ENCODE measurements at regions not wholly inside any gene's neighbourhood (a gene's known extent, or its start where the extent isn't known, plus 50 kb on each side); places are given as distances from the start of the nearest gene placed in this dataset.
"Not testable (repeated sequence)": the region's sequence is repeated elsewhere in the genome, so short reads cannot be mapped to it uniquely, and the experiment has no call there.

- ATAC-seq (no peak), DNase-seq (ENCODE audit: low spot score) (no peak)
Observed at GRCh38 chr13:90331974-90332373, 1015.5 kb upstream of the MIR17HG start.

GRCh38 chr13:90336507-90336906 is 1011.0 kb upstream of the MIR17HG start:
- no peak for ATAC-seq
- DNase-seq (ENCODE audit: low spot score), result no peak

- ATAC-seq; DNase-seq (ENCODE audit: low spot score): not testable (repeated sequence)
Observed at GRCh38 chr13:90341348-90341747, 1006.1 kb upstream of the MIR17HG start.

- DNase-seq (ENCODE audit: low spot score); ATAC-seq: not testable (repeated sequence)
Observed at GRCh38 chr13:90348477-90349136, 998.9 kb upstream of the MIR17HG start.

GRCh38 chr13:90352763-90353162 is 994.7 kb upstream of the MIR17HG start:
- ATAC-seq (no peak), DNase-seq (ENCODE audit: low spot score) (no peak)

GRCh38 chr13:90355162-90355751 is 992.2 kb upstream of the MIR17HG start:
- DNase-seq (ENCODE audit: low spot score) (no peak), ATAC-seq (no peak)

GRCh38 chr13:90360785-90361184 is 986.7 kb upstream of the MIR17HG start:
- ATAC-seq (no peak), DNase-seq (ENCODE audit: low spot score) (no peak)

GRCh38 chr13:90362707-90363106 is 984.8 kb upstream of the MIR17HG start:
- ATAC-seq (no peak), DNase-seq (ENCODE audit: low spot score) (no peak)

GRCh38 chr13:90365130-90365529 is 982.4 kb upstream of the MIR17HG start:
- DNase-seq (ENCODE audit: low spot score) (no peak), ATAC-seq (no peak)

- DNase-seq (ENCODE audit: low spot score), result no peak
- ATAC-seq, result no peak
Observed at GRCh38 chr13:90374168-90374567, 973.3 kb upstream of the MIR17HG start.

- no peak for ATAC-seq
- no peak for DNase-seq (ENCODE audit: low spot score)
Observed at GRCh38 chr13:90375851-90376250, 971.6 kb upstream of the MIR17HG start.

- no peak for ATAC-seq
- no peak for DNase-seq (ENCODE audit: low spot score)
Observed at GRCh38 chr13:90382425-90382824, 965.1 kb upstream of the MIR17HG start.

- no peak for ATAC-seq
Observed at GRCh38 chr13:90385781-90386489, 961.6 kb upstream of the MIR17HG start.

GRCh38 chr13:90388887-90389452 is 958.5 kb upstream of the MIR17HG start:
- ATAC-seq (no peak), DNase-seq (ENCODE audit: low spot score) (no peak)

More at GRCh38 chr13:90385781-90386489, 961.6 kb upstream of the MIR17HG start:
- no peak for DNase-seq (ENCODE audit: low spot score)

GRCh38 chr13:90389537-90389936 is 958.0 kb upstream of the MIR17HG start:
- ATAC-seq (no peak), DNase-seq (ENCODE audit: low spot score) (no peak)

- no peak for ATAC-seq
- DNase-seq (ENCODE audit: low spot score), result no peak
Observed at GRCh38 chr13:90393408-90393807, 954.1 kb upstream of the MIR17HG start.

GRCh38 chr13:90395348-90395747 is 952.1 kb upstream of the MIR17HG start:
- DNase-seq (ENCODE audit: low spot score) (no peak), ATAC-seq (no peak)

- no peak for ATAC-seq
- no peak for DNase-seq (ENCODE audit: low spot score)
Observed at GRCh38 chr13:90395846-90396245, 951.6 kb upstream of the MIR17HG start.

GRCh38 chr13:90396266-90396665 is 951.2 kb upstream of the MIR17HG start:
- ATAC-seq, result no peak
- no peak for DNase-seq (ENCODE audit: low spot score)

GRCh38 chr13:90397503-90397902 is 950.0 kb upstream of the MIR17HG start:
- ATAC-seq (no peak), DNase-seq (ENCODE audit: low spot score) (no peak)

GRCh38 chr13:90400372-90400771 is 947.1 kb upstream of the MIR17HG start:
- DNase-seq (ENCODE audit: low spot score) (no peak), ATAC-seq (no peak)

GRCh38 chr13:90401150-90401549 is 946.3 kb upstream of the MIR17HG start:
- ATAC-seq (no peak), DNase-seq (ENCODE audit: low spot score) (no peak)

Measured in left lobe of liver (tissue), 2 donors.